Glomerular endothelial cell (primary cell): ENCODE measurements at regions not wholly inside any gene's neighbourhood (a gene's known extent, or its start where the extent isn't known, plus 50 kb on each side); places are given as distances from the start of the nearest gene placed in this dataset.

Experiments
- DNase-seq: peaks from one replicate; pipeline ENCODE4 v3.0.0-alpha.2; 2011; ENCODE audit warnings: low read depth, low spot score; ENCODE audit errors: extremely low read depth

GRCh38 chr5:135249658-135250057, 149.4 kb downstream of the MACROH2A1 start:
- DNase-seq: no peak

- no peak for DNase-seq
Observed at GRCh38 chr5:135248801-135249231, 150.2 kb downstream of the MACROH2A1 start.

GRCh38 chr5:135246923-135247795, 151.9 kb downstream of the MACROH2A1 start:
- peak; percentile 44 for DNase-seq

GRCh38 chr5:135246605-135246922, 152.5 kb downstream of the MACROH2A1 start:
- no peak for DNase-seq

GRCh38 chr5:135245521-135246499, 153.2 kb downstream of the MACROH2A1 start:
- DNase-seq: no peak

DNA sequence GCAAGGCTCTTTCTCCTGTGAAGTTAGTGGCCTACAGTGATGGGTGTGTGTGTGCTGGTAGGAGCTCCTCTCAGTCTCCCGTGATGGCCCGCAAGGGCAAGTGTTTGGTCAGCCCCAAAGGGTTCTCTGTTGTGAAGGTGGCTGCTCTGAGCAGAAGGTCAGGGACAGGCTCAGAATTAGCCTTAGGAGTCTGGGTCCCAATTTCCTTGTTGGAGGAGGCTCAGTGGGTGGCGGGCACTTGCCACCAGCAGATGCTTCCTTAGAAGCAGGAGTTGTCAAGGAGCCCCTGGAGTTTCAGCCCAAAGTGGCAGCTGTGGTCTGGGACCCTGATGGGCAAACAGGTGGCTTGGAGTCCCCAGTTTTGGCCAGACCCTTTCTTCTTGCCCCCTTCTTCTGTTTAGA, 154.4 kb downstream of the MACROH2A1 start:
- DNase-seq: no peak

DNA sequence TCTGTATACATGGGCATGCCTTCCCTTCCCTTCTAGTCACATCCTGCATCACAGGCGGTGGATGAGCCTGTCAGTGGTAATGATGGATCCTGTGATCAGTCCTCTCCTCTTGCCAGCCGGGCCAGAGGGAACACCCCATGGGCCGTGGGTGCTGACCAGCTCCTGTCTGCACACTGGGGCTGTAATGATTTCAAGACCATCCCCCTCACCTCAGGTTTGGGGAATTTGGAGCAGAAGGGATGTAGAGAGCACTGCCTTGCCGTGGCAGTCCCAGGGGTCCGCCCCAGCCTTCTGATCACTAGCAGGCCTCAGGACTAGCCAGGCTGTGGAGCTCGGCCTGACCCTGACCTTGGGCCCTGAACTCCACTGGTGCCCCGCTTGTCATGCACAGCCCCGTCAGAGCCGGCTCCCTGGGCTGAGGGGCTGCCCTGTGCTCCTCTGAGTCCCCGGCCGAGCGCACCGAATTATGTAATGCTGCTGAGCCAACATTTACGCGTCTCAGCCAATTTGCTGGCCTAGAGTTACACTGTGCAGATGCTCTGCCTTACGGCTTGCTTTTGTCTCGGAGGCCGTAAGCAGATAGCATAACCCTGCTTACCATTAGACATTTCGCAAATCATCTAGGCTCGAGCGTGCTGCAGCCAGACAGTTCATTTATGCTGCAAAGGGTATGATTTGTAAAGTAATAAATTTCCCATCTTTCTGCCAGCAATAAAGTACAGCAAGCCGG, 155.3 kb downstream of the MACROH2A1 start:
- no peak for DNase-seq

DNA sequence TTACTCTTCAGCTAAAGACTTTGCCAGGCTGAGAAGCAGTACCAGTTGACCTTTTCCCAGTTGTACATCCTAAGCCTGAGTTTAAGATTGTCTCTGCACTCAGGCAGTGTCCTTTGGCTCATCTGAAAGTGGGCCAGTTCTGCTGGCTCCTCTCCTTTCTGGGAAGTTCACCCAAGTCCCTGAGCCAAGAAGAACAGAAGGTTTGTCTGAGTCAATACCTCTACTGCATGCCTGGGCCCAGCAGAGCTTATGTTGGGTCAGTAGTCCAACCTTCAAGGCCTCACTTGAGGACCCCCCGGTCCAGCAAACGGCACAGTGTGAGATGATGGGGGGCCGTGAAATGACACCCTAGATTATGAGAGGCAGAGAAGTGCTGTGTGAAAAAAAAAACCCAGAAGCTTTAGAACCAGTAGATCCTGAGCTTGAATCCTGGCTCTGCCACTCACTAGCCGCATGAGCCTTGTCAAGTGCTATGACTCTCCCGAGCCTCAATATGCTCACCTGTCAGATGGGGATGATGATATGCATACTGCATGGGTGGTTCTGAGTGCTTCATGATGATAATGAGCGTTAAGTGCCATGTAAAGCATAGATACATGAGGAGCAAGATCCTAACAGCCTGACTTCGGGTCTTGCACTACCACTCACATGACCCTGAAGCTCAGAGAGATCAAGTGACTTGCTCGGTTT, 156.0 kb downstream of the MACROH2A1 start:
- DNase-seq: no peak

GRCh38 chr5:135242021-135242865, 156.8 kb downstream of the MACROH2A1 start:
- peak; percentile 3 for DNase-seq

DNA sequence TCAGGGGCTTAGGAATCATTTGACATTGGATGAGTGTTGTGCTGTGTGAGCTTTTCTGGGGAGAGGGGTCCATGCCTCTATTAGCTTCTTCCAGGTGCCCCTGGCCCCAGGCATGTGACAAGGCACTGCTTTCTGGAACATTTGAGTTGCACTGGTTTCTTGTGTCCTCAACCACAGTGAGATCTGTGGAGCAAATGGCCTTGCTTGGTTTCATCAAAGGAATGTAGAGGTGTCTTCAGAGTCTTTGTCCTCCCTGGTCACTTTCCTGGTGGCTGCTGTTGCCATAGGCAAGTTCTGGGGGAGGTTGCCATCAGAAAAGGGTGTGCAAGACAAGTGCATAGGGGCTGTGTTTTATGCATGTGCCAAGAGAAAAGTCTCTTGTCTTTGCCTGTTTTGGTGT, 157.5 kb downstream of the MACROH2A1 start:
- no peak for DNase-seq

DNA sequence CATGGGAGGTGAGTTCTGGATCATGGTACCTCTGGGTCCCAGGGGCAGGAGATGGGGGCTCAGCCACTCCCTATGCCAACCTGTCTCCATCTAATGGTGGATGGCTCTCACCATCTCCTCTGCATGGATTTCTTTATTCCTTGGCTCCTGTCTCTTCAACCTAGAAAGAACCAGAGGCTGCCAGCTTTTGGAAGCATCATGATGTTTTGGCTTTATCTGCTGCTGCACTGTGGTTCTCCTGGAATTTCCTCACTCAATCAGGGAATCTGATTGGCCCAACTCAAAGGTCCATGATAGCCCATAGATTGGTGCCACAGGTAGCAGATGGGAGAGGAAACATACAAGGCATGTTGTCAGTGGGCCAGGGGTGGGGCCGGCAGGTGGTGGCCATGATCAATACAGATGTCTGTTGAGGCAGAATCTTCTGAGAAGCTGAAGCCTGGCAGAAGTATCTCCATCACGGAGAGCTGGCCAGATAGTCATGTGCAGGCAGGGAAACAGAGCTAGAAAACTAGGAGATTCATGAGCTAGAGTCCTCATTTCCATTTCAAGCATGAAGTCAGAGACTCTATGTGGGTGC, 158.2 kb downstream of the MACROH2A1 start:
- DNase-seq: no peak

GRCh38 chr5:135240283-135240633, 158.8 kb downstream of the MACROH2A1 start:
- DNase-seq: no peak

DNA sequence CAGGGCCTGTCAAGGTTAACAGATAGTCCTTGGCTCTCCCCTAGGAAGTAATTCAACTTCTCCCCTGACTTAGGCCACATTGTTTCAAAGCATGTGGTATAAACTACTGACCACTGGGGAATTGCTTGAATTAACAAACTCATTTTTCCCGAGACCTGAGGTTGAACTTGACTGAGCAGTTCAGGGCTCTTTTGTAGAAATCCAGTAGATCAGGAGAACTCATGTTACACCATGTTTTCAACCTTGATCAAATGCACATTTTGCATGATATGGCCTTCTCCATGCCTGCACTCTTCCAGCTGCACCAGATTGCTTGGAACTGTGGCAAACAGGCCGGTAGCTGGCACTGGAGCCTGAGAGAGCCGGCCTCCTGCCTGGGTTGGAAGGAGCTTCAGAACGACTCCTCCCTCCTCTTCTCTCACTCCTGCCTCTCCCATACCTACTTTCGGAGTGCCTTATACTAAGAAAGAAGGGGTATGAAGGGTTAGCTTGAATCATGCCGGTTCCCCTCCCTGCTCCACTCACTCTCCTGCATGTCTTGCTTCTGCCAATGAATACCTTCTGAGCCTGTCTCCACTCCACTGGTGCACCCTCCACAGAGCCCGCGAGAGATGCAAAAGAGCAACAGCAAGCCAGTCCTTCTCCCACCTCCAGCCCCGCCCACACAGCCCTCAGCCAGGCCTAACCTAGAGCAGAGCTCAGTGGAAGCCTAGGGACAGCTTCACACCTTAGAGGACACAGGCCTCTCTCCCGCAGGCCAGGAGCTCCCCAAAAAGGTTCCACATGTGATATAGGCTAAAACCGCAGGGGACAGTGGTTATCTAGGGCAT, 159.4 kb downstream of the MACROH2A1 start:
- DNase-seq: no peak

- DNase-seq: no peak
Observed at GRCh38 chr5:135238622-135239452, 160.2 kb downstream of the MACROH2A1 start.

GRCh38 chr5:135237748-135238103, 161.3 kb downstream of the MACROH2A1 start:
- no peak for DNase-seq

GRCh38 chr5:135236908-135237747, 161.9 kb downstream of the MACROH2A1 start:
- DNase-seq: no peak
